MM.1S (cell line): ENCODE measurements at regions not wholly inside any gene's neighbourhood (a gene's known extent, or its start where the extent isn't known, plus 50 kb on each side); places are given as distances from the start of the nearest gene placed in this dataset.

Experiments
- CTCF ChIP-seq: fragments of 300-600 bp; sonication (generic); IDR thresholded peaks from 2 replicates; pipeline ENCODE4 v1.5.1; 2016; ENCODE audit warnings: antibody characterized with exemption, low read length, mixed read lengths
- EZH2 ChIP-seq: fragments of 300-600 bp; sonication (generic); optimal IDR thresholded peaks from 2 replicates; pipeline ENCODE3; 2017; ENCODE audit warnings: low read depth, mild to moderate bottlenecking, antibody characterized with exemption, low read length, mixed read lengths

GRCh38 chr1:194353121-194353520 lies 1166.7 kb upstream of the B3GALT2 start:
- TF ChIP-seq CTCF (no peak), EZH2 (no peak)
